ENCODE measurements at regions not wholly inside any gene's neighbourhood (a gene's known extent, or its start where the extent isn't known, plus 50 kb on each side); places are given as distances from the start of the nearest gene placed in this dataset.

GRCh38 chr11:33646629-33647028, 54.0 kb downstream of the C11orf91 start:
- no peak for DNase-seq

- no peak for DNase-seq
Observed at GRCh38 chr11:33646168-33646567, 54.5 kb downstream of the C11orf91 start.

GRCh38 chr11:33645686-33646085, 54.9 kb downstream of the C11orf91 start:
- no peak for DNase-seq

- DNase-seq, result no peak
Observed at GRCh38 chr11:33643167-33643824, 57.3 kb downstream of the C11orf91 start.

- no peak for DNase-seq
Observed at GRCh38 chr11:33642461-33643166, 58.0 kb downstream of the C11orf91 start.

- no peak for DNase-seq
Observed at GRCh38 chr11:33640730-33641371, 59.8 kb downstream of the C11orf91 start.

GRCh38 chr11:33638608-33639007, 62.0 kb downstream of the C11orf91 start:
- no peak for DNase-seq

- DNase-seq, result no peak
Observed at GRCh38 chr11:33636104-33636503, 64.5 kb downstream of the C11orf91 start.

GRCh38 chr11:33635161-33635560, 65.5 kb downstream of the C11orf91 start:
- no peak for DNase-seq

GRCh38 chr11:33634291-33634834, 66.3 kb downstream of the C11orf91 start:
- DNase-seq, result no peak

- DNase-seq, result no peak
Observed at GRCh38 chr11:33633251-33634003, 67.2 kb downstream of the C11orf91 start.

GRCh38 chr11:33631749-33632091, 68.9 kb downstream of the C11orf91 start:
- no peak for DNase-seq

- DNase-seq, result no peak
Observed at GRCh38 chr11:33630936-33631748, 69.5 kb downstream of the C11orf91 start.

- no peak for DNase-seq
Observed at GRCh38 chr11:33624083-33624482, 76.5 kb downstream of the C11orf91 start.

GRCh38 chr11:33622806-33623205, 77.8 kb downstream of the C11orf91 start:
- no peak for DNase-seq

GRCh38 chr11:33622186-33622585, 78.4 kb downstream of the C11orf91 start:
- no peak for DNase-seq

- no peak for DNase-seq
Observed at GRCh38 chr11:33620423-33621171, 80.0 kb downstream of the C11orf91 start.

GRCh38 chr11:33618956-33619355, 81.7 kb downstream of the C11orf91 start:
- no peak for DNase-seq

GRCh38 chr11:33618351-33618710, 82.3 kb downstream of the C11orf91 start:
- DNase-seq, result no peak

- no peak for DNase-seq
Observed at GRCh38 chr11:33617672-33618350, 82.8 kb downstream of the C11orf91 start.

- DNase-seq, result no peak
Observed at GRCh38 chr11:33616552-33616951, 84.1 kb downstream of the C11orf91 start.

All from stimulated activated CD4-positive, alpha-beta T cell treated with anti-CD3 and anti-CD28 coated beads, Interleukin-4, amount 100 ng/mL, for 1 hour (primary cell).